Upper lobe of left lung (tissue), 4 donors: ENCODE measurements at regions not wholly inside any gene's neighbourhood (a gene's known extent, or its start where the extent isn't known, plus 50 kb on each side); places are given as distances from the start of the nearest gene placed in this dataset.

ENCODE experiments used
- EP300 ChIP-seq, 4 donors: sonication (generic); formaldehyde crosslinking; IDR thresholded peaks; one replicate each; pipeline ENCODE4 v1.5.1; 2017; ENCODE audit warnings: antibody characterized with exemption in 4 of 4, control low read depth in 2 of 4
- POLR2AphosphoS5 ChIP-seq, 2 donors: sonication (generic); formaldehyde crosslinking; IDR thresholded peaks; one replicate each; pipeline ENCODE4 v1.5.1; 2017; ENCODE audit warnings: antibody characterized with exemption in 2 of 2
- TF ChIP-seq, protein P1 (sequence below), 6 experiments: fragments of 450-650 bp in 4 of 6; fragments of 200-600 bp in 2 of 6; sonication (generic) in 2 of 6; IDR thresholded peaks; one replicate each; pipeline ENCODE4 v1.5.1; 2016 to 2019; ENCODE audit warnings: antibody characterized with exemption in 6 of 6

DNA sequence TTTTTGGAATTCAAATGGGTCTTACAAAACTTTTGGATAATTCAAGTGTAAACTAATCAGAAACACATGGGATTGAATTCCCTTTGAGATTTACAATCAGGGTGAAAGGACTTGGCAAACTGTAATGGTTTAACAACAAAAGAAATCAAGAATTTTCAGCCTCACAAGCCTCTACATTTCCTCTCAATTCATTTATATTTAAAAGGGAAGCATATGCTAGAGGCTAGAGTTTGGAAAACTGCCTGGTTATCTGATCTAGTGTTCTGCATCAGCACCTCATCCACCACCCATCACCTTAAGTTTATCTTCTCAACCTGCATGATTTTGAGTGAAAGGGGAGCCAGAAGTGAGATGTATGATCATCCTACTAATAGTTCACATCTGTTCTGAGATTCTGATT, 120.7 kb downstream of the TES start:
- no peak for TF ChIP-seq POLR2AphosphoS5 (IDR thresholded peaks at IDR 0.05)
- TF ChIP-seq, protein P1, sequence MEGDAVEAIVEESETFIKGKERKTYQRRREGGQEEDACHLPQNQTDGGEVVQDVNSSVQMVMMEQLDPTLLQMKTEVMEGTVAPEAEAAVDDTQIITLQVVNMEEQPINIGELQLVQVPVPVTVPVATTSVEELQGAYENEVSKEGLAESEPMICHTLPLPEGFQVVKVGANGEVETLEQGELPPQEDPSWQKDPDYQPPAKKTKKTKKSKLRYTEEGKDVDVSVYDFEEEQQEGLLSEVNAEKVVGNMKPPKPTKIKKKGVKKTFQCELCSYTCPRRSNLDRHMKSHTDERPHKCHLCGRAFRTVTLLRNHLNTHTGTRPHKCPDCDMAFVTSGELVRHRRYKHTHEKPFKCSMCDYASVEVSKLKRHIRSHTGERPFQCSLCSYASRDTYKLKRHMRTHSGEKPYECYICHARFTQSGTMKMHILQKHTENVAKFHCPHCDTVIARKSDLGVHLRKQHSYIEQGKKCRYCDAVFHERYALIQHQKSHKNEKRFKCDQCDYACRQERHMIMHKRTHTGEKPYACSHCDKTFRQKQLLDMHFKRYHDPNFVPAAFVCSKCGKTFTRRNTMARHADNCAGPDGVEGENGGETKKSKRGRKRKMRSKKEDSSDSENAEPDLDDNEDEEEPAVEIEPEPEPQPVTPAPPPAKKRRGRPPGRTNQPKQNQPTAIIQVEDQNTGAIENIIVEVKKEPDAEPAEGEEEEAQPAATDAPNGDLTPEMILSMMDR (IDR thresholded peaks at IDR 0.05), result no peak
- TF ChIP-seq EP300 (IDR thresholded peaks at IDR 0.05), result no peak
